Mesodermal cell (in vitro differentiated cells): ENCODE measurements at regions not wholly inside any gene's neighbourhood (a gene's known extent, or its start where the extent isn't known, plus 50 kb on each side); places are given as distances from the start of the nearest gene placed in this dataset.
"Not testable (repeated sequence)": the region's sequence is repeated elsewhere in the genome, so short reads cannot be mapped to it uniquely, and the experiment has no call there.

Source experiments
- H3K27ac ChIP-seq: 2 replicates; pipeline ENCODE4 v1.7.0; 2013; ENCODE audit warnings: mild to moderate bottlenecking, low read depth, low read length, moderate library complexity; ENCODE audit not compliant: severe bottlenecking
- H3K36me3 ChIP-seq: 2 replicates; pipeline ENCODE4 v1.7.1; 2013; ENCODE audit warnings: mild to moderate bottlenecking, low read length, moderate library complexity; ENCODE audit not compliant: control insufficient read depth, insufficient read depth
- H3K4me1 ChIP-seq: one replicate; pipeline ENCODE4 v1.7.1; 2013; ENCODE audit warnings: mild to moderate bottlenecking, low read length; ENCODE audit not compliant: insufficient read depth, control insufficient read depth, poor library complexity, severe bottlenecking
- H3K4me3 ChIP-seq: 2 replicates; pipeline ENCODE4 v1.7.0; 2013; ENCODE audit warnings: low read length, control low read depth, mild to moderate bottlenecking; ENCODE audit not compliant: insufficient read depth, poor library complexity, severe bottlenecking; ENCODE audit errors: extremely low read depth
- H3K9me3 ChIP-seq: 2 replicates; pipeline ENCODE4 v1.7.1; 2013; ENCODE audit warnings: mild to moderate bottlenecking, low read length, moderate library complexity; ENCODE audit not compliant: control insufficient read depth
- WGBS, 2 experiments: methylation state at CpG; one replicate each; pipeline ENCODE4 v1.1.5; 2013; ENCODE audit warnings: missing lambda C conversion rate in 2 of 2; ENCODE audit not compliant: insufficient coverage in 2 of 2; 5-methylcytosine and 5-hydroxymethylcytosine counted together

- Histone ChIP-seq H3K4me3 (no peak overlapping the region), H3K9me3 (no peaks in the 10 kb centered on the region), H3K4me1 (peaks cover 31% of the 10 kb centered on the region), H3K36me3 (no peaks in the 10 kb centered on the region), H3K27ac (peak overlapping the region; percentile 48)
- WGBS, 2 experiments = 88 to 90% methylated on average over 2 to 5 of the region's 6 CpGs
Measured at GRCh38 chr14:58918066-58918738, 270.3 kb upstream of the DAAM1 start.

GRCh38 chr14:58919217-58919616 lies 269.2 kb upstream of the DAAM1 start:
- Histone ChIP-seq H3K27ac (no peak overlapping the region), H3K36me3 (no peaks in the 10 kb centered on the region), H3K4me1 (peaks cover 38% of the 10 kb centered on the region), H3K4me3 (no peak overlapping the region), H3K9me3 (no peaks in the 10 kb centered on the region)
- WGBS, 2 experiments = 76 to 90% methylated on average over 5 to 6 of the region's 6 CpGs

- Histone ChIP-seq H3K36me3 (no peaks in the 10 kb centered on the region), H3K27ac (no peak overlapping the region), H3K4me3 (no peak overlapping the region), H3K9me3 (peaks cover 4% of the 10 kb centered on the region), H3K4me1 (peaks cover 38% of the 10 kb centered on the region)
- 70% methylated on average over 2 of the region's 3 CpGs; no CpG with 5 or more reads in 1 of the 2 experiments for WGBS, 2 experiments
Measured at GRCh38 chr14:58920230-58920629, 268.2 kb upstream of the DAAM1 start.

DNA sequence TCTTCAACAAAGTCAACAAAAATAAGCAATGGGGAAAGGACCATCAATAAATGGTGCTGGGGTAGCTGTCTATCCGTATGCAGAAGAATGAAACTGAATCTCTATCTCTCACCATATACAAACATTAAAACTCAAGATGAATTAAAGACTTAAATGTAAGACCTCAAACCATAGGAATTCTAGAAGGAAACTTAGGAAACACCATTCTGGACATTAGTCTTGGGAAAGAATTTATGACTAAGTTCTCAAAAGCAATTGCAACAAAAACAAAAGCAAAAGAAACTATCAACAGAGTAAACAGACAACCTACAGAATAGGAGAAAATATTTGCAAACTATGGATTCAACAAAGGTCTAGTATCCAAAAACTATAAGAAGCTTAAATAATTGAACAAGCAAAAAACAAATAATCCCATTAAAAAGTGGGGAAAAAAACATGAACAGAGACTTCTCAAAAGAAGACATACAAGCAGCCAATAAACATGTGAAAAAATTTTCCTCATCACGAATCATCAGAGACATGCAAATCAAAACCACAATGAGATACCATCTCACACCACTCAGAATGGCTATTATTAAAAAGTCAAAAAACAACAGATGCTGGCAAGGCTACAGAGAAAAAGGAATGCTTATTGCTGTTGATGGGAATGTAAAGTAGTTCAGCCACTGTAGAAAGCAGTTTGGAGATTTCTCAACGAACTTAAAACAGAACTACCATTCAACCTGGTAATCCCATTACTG lies 266.1 kb upstream of the DAAM1 start:
- not testable (repeated sequence) for H3K4me3 ChIP-seq, H3K9me3 ChIP-seq, H3K36me3 ChIP-seq, H3K27ac ChIP-seq
- H3K4me1 ChIP-seq = peaks cover 33% of the 10 kb centered on the region
- no CpG with 5 or more reads among the region's 3 CpGs for WGBS, 2 experiments

DNA sequence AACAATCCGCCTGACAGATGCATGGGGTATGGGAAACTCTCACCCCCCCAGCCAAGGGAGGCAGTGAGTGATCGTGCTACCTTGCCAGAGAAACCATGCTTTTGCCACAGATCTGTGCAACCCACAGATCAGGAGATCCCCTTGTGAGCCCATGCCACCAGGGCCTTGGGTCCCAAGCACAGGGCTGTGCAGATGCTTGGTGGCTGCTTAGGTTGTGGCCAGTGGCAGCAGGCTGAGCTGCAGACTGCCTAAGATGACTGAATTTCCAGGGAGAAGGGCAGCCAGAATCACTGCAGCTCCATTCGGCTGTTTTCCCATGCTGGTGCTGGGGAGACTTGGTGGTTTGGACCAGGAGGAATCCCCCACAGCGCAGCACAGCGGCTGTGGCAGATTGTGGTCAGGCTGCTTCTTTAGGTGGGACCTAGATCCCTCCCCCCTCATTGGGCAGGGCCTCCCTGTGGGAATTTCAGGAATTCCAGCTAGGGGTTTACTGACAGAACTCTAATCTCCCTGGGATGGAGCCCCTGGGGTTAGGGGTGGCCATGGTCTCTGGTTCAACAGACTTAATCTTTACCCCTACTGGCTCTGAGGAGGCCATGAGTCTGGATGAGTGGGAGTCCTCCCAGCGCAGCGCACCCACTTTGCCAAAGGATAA lies 264.6 kb upstream of the DAAM1 start:
- WGBS, 2 experiments = 89 to 100% methylated on average over 1 to 5 of the region's 7 CpGs
- peaks cover 20% of the 10 kb centered on the region for H3K4me1 ChIP-seq
- no peak overlapping the region for H3K27ac ChIP-seq
- no peaks in the 10 kb centered on the region for H3K36me3 ChIP-seq
- no peak overlapping the region for H3K4me3 ChIP-seq
- H3K9me3 ChIP-seq = peaks cover 4% of the 10 kb centered on the region

- H3K27ac ChIP-seq = no peak overlapping the region
- WGBS, 2 experiments = 92% methylated on average over 2 of the region's 2 CpGs
Measured at GRCh38 chr14:58941629-58942028, 246.8 kb upstream of the DAAM1 start.

DNA sequence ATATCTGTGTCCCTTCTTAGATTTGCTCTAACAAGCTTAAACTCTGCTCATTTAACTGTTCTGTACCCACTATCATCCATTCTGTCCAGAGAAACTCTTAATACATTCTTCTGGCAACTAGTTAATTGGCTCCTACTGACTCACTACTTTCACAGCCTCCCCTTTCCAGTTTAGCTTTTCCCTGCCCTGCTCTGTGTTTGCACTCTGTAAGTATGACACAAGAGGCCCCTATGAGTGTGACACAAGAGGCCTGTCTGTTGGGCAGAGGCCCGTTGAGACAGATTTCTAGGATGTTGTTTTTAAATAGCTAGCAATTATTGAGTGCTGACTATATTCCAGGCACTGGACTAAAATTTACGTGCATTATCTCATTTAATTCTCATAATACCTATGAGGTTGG lies 246.0 kb upstream of the DAAM1 start:
- peaks cover 3% of the 10 kb centered on the region for H3K4me1 ChIP-seq
- no peak overlapping the region for H3K27ac ChIP-seq
- no CpG with 5 or more reads among the region's 2 CpGs for WGBS, 2 experiments
- no peak overlapping the region for H3K4me3 ChIP-seq
- no peaks in the 10 kb centered on the region for H3K36me3 ChIP-seq
- no peaks in the 10 kb centered on the region for H3K9me3 ChIP-seq

More at GRCh38 chr14:58941629-58942028, 246.8 kb upstream of the DAAM1 start:
- peaks cover 3% of the 10 kb centered on the region for H3K4me1 ChIP-seq
- no peaks in the 10 kb centered on the region for H3K9me3 ChIP-seq
- no peaks in the 10 kb centered on the region for H3K36me3 ChIP-seq
- no peak overlapping the region for H3K4me3 ChIP-seq

- WGBS, 2 experiments = 86 to 88% methylated on average over 1 of the region's 6 CpGs
- Histone ChIP-seq H3K27ac (no peak overlapping the region), H3K36me3 (no peaks in the 10 kb centered on the region), H3K4me1 (peaks cover 3% of the 10 kb centered on the region), H3K4me3 (no peak overlapping the region), H3K9me3 (no peaks in the 10 kb centered on the region)
Measured at GRCh38 chr14:58944343-58944967, 244.0 kb upstream of the DAAM1 start.

DNA sequence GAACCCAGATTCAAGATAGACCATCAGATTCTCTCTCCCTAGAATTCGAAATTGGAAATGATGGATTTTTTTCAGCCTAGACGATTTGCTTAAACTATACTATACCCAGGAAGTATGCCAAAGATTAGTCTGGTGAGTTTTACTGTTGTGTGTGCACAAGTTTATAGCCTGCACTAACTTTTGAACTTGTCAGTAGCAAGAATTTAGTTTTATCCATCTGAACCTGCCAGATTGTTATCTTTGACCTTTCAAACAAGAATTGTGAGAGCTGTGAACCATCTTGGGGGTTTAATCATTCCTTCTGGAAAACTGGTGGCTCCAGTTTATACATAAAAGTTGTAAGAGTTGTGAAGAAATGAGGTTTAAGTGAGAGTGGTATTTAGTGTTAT lies 243.5 kb upstream of the DAAM1 start:
- peaks cover 3% of the 10 kb centered on the region for H3K4me1 ChIP-seq
- no peak overlapping the region for H3K27ac ChIP-seq
- no peaks in the 10 kb centered on the region for H3K36me3 ChIP-seq
- H3K4me3 ChIP-seq = no peak overlapping the region
- WGBS, 2 experiments = 78% methylated on average over 2 of the region's 2 CpGs; no CpG with 5 or more reads in 1 of the 2 experiments
- H3K9me3 ChIP-seq = no peaks in the 10 kb centered on the region

DNA sequence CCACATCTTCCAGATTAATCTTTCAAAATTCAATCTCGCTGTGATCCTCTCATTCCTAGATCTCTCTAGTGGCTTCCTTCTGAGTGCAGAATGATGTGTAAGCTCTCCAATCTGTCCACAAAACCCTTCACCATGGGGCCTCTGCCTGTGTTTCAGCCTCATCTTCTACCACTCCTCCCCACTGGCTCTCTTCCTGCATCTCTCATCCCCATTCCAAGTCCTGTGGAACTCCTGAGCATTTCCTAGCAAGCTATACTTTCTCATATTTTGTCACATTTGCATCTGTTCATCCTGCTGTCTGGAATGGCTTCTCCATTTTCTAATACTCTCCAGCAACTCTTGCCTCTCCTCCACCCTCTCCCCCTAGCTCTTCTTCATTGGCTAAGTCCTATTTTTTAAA lies 242.0 kb upstream of the DAAM1 start:
- no peak overlapping the region for H3K27ac ChIP-seq
- whole genome bisulfite sequencing, 2 experiments = 88 to 90% methylated on average over 1 of the region's 1 CpG

More for the DNA sequence above, 242.0 kb upstream of the DAAM1 start:
- peaks cover 3% of the 10 kb centered on the region for H3K4me1 ChIP-seq
- no peaks in the 10 kb centered on the region for H3K9me3 ChIP-seq
- no peaks in the 10 kb centered on the region for H3K36me3 ChIP-seq
- no peak overlapping the region for H3K4me3 ChIP-seq
